ENCODE measurements at regions not wholly inside any gene's neighbourhood (a gene's known extent, or its start where the extent isn't known, plus 50 kb on each side); places are given as distances from the start of the nearest gene placed in this dataset.
"Not testable (repeated sequence)": the region's sequence is repeated elsewhere in the genome, so short reads cannot be mapped to it uniquely, and the experiment has no call there.

- DNase-seq: no peak
These were observed 293.7 kb upstream of the GADL1 start for GRCh38 chr3:31188112-31188511.

GRCh38 chr3:31189330-31189729, 294.9 kb upstream of the GADL1 start:
- no peak for DNase-seq

GRCh38 chr3:31189971-31190370, 295.5 kb upstream of the GADL1 start:
- DNase-seq: no peak

- no peak for DNase-seq
These were observed 296.9 kb upstream of the GADL1 start for GRCh38 chr3:31191354-31191753.

GRCh38 chr3:31193429-31193828, 299.0 kb upstream of the GADL1 start:
- no peak for DNase-seq

GRCh38 chr3:31193871-31194270, 299.4 kb upstream of the GADL1 start:
- DNase-seq: no peak

GRCh38 chr3:31196261-31196660, 301.8 kb upstream of the GADL1 start:
- DNase-seq: no peak

GRCh38 chr3:31196881-31197364, 302.5 kb upstream of the GADL1 start:
- DNase-seq: no peak

- DNase-seq: no peak
These were observed 303.5 kb upstream of the GADL1 start for GRCh38 chr3:31197941-31198340.

- DNase-seq: no peak
These were observed 304.4 kb upstream of the GADL1 start for GRCh38 chr3:31198890-31199289.

GRCh38 chr3:31203960-31204795, 309.7 kb upstream of the GADL1 start:
- no peak for DNase-seq

GRCh38 chr3:31204796-31205056, 310.3 kb upstream of the GADL1 start:
- not testable (repeated sequence) for DNase-seq

GRCh38 chr3:31210068-31210645, 315.7 kb upstream of the GADL1 start:
- DNase-seq: no peak

- no peak for DNase-seq
These were observed 318.7 kb upstream of the STT3B start for GRCh38 chr3:31213869-31214486.

- DNase-seq: no peak
These were observed 314.6 kb upstream of the STT3B start for GRCh38 chr3:31218082-31218481.

- no peak for DNase-seq
These were observed 313.4 kb upstream of the STT3B start for GRCh38 chr3:31219131-31219843.

- DNase-seq: no peak
These were observed 312.3 kb upstream of the STT3B start for GRCh38 chr3:31220431-31220830.

- no peak for DNase-seq
These were observed 309.4 kb upstream of the STT3B start for GRCh38 chr3:31223278-31223677.

GRCh38 chr3:31224936-31225335, 307.8 kb upstream of the STT3B start:
- DNase-seq: no peak

- no peak for DNase-seq
These were observed 306.8 kb upstream of the STT3B start for GRCh38 chr3:31225923-31226322.

- DNase-seq: no peak
These were observed 306.4 kb upstream of the STT3B start for GRCh38 chr3:31226346-31226745.

GRCh38 chr3:31227131-31227562, 305.6 kb upstream of the STT3B start:
- no peak for DNase-seq

- DNase-seq: no peak
These were observed 302.1 kb upstream of the STT3B start for GRCh38 chr3:31230425-31231223.
